HG03066 (cell line): ENCODE measurements at regions not wholly inside any gene's neighbourhood (a gene's known extent, or its start where the extent isn't known, plus 50 kb on each side); places are given as distances from the start of the nearest gene placed in this dataset.

Experiments
- ATAC-seq: cut with Tn5 transposase; IDR thresholded peaks from one replicate; pipeline ENCODE4 v1.9.1; 2021; ENCODE audit warnings: low read depth; ENCODE audit not compliant: unreplicated experiment

DNA sequence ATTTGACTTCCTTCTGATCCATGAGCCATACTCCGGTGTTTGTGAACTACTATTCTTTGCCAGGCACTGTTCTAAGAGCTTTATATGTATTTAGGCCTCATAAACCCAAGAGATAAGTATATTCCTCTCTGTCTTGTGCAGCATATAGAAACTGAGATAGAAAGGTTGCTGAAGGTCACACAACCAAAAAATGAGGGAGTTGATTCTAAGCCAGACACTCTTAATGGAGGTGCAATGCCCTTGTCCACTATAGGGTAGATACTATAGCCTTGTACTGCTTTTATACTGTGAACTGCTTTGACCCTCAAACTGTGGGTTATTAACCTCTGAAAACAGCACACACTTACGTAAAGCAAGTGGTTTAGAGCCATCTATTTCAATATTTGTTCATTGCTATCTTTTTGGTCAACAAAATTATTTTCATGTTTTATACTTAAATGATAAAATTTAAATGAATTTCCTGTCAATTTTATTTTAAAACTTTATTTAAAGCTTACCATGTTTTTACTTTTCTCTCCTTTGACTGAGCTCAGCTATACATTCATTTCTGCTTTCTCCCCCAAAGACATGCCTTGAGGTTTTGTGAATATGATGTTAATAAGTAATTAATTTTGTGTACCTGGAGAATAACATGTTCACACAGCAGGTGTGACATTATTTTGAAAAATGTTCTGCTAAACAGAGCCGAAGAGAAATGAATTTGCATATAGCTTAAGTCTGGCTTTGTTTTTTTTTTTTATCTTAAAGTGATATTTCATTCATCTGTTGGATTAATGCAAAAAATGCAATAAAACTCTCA is 687.3 kb downstream of the DNAJB9 start:
- ATAC-seq = peak; percentile 32

DNA sequence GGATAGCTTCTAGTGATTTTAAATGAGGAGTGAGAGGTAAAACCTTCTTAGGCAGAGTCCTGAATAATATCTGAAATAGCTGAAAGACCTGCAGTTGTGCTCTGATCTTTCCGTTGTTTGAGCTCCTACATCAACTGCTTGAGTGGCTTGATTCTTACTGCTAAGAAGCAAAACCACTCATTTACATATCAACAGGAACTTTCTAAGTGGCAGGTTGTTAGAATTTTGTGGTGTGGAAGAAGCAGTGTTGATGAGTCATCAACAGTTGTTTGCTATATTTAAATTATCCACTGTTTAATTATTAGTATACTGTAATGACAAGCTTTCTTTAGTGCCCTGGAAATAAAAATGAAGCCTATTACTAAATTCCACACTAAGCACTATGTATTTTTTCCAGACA is 689.5 kb downstream of the DNAJB9 start:
- ATAC-seq = peak; percentile 79

DNA sequence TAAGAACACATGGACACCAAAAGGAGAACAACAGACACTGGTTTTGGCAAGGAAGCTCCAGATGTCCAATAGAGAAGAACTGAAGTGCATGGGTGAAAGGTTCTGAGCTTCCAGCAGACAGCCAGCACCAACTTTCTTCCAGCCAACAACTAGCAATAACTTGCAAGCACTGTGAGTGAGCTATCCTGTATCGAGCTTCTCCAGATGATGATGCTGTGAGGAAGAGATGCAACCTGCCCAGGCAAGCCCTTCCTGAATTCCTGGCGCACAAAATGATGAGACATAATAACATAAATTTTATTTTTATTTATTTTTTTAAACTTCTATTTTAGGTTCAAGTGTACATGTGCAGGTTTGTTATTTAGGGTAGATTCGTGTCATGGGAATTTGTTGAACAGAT is 692.1 kb downstream of the DNAJB9 start:
- no peak for ATAC-seq

DNA sequence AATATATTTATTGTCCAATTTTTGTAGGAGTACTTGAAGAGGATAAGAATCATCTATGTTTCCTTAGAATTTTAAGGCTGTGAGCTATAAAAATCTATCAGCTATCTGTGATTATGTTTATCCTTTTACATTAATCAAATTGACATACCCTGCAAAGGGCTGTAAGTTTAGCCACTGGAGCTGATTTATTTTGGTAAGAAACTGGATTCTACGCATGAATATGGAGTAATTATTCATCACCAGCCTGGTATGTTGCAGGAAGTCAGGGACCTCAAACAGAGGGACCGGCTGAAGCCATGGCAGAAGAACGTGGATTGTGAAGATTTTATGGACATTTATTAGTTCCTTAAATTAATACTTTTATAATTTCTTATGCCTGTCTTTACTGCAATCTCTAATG is 696.9 kb downstream of the DNAJB9 start:
- no peak for ATAC-seq

DNA sequence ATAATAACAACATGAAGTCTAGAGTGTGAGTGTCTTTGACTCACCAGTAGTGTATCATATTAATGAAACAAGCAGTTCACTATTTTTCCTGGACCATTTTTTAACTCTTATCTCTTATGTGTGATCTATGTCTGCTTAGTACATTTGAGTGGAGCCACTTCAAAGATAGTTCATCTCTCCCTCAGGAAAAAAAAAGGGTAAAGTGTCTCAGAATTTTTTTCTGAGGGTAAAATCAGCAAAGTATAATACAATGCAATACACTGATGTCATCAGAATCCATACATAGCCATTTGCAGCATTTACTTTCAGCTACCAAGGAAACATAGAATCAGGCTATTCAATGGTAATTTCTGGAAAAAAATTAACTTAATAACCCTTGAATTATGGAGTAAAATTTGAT is 706.7 kb downstream of the DNAJB9 start:
- ATAC-seq = no peak

DNA sequence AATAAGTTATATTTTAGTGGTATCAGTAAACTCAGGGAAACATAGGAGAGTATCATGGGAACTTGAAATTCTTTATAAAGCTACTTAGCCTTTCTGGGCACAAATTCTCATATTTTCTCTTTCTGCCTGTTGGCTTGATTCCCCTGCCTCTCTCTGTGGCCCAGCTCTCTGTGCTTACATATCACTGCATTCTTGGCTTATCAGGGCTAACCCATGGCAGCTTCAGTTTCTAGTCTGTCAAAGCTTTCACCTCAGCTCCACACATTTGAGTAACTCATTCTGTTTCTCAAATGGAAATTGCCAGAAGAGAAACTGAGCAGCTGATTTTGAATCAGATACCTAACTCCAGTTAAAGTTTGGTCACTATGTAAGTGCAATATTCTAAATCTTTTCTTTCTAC is 713.1 kb downstream of the DNAJB9 start:
- no peak for ATAC-seq

DNA sequence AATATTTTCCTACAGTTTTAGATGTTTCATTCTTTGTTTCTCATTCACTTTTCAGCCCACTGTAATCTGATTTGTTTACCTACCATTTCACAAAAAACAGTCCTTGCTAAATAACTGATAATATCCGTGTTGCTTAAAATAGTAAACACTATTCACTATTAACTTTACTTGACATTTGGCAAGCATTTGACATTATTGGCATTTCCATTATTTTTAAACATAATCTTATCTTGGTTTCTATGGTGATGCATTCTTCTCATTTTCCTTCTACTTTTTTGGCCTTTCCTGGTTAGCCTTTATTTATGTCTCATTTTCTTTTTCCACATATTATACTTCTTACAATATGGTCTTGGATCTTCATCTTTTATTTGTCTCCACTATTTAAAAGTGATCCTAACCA is 715.3 kb downstream of the DNAJB9 start:
- ATAC-seq = no peak

DNA sequence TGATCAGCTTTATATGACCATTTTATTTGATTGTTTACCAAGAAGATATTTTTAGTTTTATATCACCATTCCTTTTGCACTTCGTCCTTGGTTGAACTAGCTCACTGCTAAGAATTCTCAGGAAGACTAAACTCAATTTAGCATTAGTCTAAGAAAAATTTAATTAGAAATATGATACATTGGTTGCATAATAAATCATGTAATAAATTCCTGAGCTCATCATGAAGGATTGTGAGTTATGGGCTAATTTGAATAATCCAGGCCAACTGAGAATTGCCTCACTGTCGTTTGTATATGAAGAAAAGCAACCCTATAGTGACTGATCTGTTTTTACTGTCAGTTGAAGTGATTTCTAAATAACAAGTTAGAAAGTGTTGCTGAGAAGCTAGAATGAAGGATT is 725.5 kb downstream of the DNAJB9 start:
- ATAC-seq = no peak

DNA sequence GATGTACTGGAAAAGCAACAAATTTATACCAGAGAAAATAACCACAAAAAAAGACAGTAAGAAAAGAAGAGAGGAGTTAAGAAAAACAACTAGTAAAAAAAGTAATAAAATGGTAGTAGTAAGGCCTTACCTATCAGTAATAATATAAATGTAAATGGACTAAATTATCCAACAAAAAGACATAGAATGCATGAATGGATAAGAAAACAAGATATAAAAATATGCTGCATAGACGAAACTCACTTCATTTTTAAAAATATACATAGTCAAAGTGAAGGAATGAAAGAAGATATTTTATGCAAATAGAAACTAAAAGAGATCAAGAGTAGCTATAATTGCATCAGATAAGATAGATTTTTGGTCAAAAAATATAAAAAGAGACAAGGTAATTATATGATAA is 739.1 kb downstream of the DNAJB9 start:
- ATAC-seq = no peak

DNA sequence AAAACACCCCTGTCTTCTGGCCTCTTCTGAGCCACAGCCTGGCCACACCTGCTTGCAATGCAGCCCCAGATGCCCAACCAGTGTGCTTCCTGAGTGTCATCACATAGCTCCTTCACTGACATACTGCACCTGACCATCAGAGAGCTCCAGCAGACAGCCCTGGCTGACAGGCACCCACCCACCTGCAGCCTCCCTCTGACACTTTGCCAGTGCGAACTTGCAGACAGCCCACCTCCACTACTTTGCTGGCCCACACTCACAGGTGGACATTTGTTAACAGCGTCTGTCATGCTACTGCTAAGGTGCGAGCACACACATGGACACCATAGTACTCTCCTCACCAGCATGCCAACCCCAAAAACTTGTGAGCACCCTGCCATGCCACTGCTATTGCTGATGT is 740.1 kb downstream of the DNAJB9 start:
- ATAC-seq = no peak

DNA sequence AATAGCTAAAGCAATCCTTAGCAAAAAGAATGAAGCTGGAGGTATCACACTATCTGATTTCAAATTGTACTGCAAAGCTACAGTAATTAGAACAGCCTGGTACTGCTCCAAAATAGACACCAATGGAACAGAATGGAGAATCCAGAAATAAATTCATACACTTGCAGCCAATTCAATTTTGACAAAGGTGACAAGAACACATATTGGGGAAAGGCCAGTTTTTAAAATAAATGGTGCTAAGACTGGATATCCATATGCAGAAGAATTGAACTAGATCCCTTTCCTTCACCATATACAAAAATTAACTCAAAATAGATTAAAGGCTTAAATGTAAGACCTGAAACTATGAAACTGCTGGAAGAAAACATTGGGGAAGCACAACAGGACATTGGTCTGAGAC is 748.5 kb downstream of the DNAJB9 start:
- ATAC-seq = no peak

DNA sequence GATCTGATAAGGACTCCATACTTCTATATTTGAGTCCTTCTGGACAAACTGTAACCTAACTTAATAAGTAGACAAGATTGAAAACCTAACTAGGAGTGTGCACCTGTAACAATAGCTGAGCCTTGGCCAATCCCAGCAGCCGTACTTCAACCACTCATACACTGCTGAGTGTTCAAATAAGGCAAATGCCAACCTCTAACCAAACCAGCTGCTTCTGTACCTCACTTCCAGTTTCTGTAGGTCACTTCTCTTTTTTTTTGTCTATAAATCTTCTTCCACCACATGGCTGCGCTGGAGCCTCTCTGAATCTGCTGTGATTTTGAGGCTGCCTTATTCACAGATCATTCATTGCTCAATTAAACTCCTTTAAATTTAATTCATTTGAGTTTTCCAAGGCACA is 753.2 kb downstream of the DNAJB9 start:
- ATAC-seq = no peak

DNA sequence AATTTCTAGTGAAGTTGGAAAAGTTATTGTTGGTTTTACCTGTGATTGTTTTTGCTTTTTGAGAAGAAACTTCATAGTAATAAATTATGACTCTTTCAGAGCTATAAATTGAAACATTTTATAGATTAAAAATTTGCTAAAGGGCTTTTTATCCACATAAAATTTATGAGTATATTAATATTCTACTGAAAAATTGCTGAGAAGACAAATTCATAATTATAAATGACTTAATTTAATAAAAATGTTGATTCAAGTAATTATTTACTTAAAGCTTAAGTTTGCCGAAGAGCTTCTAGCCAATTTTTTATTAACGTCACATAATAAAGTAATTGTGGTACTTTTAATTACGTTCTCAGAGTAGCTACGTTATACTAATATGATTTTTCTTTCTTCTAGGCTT is 761.7 kb downstream of the DNAJB9 start:
- ATAC-seq = no peak

DNA sequence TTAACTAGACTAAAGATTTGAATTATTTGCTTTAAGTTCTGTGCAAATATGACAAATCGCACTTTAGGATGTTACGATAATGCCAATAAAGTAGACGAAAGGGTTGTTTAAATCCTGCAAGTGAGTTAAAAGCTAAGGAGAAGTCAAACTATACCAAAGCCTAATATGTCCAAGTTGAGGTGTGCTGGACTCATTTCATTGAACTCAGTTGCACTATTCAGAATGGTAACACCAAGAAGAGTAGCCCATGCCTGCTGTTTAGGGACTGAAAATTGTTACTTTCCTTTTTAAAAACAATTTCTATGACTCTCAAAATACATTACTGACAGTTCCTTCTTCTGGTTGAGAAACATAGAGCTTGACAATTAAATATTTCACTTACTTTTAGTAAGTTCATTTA is 766.3 kb downstream of the DNAJB9 start:
- ATAC-seq = no peak

DNA sequence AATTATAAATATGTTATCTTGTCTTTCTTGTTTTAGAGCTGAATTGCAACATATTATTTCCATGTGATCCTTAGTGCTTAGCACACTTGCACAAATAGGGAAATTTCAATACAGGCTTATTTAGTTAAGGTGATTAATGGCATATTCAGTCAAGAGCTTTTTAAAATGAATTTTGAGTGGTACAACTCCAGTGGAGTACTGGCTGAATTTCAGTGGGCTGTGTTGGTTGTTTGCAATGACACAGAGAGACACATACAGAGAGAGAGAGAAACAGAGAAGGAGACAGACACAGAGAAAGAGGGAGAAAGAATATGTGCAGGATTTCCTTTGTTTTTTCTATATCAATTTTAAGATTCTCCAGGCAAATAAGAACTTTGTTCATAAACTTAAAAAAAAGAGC is 766.9 kb downstream of the DNAJB9 start:
- ATAC-seq = no peak

DNA sequence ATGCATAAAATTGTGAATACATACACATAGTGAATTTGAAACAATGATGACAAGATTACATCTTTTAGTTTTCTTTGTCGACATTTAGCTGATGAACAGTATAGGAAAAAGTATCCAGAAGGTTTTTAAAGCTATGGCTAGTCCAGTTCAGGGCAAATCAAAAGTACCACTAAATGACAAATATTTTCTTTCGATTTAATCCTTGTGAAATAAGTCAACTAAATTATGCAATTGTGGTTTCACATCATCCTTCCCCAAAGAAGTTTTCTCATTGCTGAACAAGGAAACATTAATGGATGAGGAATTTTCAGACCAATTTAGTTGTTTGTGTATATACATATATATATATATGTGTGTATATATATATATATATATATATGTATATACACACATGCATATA is 774.0 kb downstream of the DNAJB9 start:
- no peak for ATAC-seq

DNA sequence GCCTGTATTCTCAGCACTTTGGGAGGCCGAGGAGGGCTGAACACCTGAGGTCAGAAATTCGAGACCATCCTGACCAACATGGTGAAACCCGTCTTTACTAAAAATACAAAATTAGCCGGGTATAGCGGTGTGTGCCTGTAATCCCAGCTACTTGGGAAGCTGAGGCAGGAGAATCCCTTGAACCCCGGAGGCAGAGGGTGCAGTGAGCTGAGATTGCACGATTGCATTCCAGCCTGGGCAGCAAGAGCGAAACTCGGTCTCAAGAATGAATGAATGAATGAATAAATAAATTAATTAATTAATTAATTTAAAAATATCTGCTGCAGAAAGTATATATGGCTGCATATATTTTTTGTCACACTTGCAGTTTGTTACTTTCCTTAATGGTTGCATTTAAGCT is 781.8 kb downstream of the DNAJB9 start:
- ATAC-seq = no peak

DNA sequence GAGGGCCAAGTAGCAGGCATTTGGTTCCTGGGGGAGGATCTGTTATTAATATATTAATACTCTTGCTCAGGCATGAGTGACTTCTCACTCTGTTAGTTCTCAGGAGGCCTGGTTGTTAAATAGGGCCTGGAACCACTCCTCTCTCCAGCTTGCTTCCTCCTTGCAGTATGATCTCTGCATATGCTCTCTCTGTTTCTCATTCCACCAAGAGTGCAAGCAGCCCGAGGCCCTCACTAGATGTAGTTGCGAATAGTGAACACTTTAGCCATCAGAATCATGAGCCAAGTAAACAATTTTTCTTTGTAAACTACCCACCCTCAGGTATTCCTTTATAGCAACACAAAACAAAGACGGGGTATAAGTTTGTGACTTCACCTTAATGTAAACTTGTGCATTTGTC is 784.3 kb downstream of the DNAJB9 start:
- no peak for ATAC-seq

DNA sequence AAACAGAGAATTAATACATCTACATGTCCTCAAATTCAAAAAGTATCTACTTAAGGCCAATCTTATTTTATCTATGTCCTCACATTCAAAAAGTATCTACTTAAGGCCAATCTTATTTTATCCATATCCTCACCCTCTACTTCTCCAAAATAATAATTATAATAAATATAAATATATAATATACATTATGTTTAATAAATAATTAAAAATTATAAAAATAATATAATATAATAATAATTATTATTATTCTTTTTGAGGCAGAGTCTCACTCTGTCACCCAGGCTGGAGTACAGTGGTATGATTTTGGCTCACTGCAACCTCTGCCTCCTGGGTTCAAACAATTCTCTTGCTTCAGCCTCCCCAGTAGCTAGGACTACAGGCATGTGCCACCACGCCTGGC is 784.9 kb downstream of the DNAJB9 start:
- ATAC-seq = no peak

DNA sequence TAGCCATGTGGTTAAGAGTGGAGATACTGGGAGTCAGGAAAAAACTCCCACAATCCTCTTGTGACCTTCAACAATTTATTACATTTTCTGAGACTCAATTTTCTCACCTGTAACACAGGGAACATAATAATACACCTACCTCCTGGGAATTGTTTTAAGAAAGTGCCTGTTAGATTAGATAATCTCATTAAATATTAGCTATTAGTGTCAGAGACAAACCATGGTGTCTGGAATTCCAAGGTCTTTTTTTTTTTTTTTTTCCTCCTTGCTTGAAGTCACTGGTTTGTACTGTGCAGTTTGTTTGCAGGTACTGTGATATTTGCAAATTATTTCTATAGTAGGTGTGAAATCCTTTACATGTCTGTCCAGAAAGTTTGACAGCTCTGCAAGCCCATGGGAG is 806.1 kb downstream of the DNAJB9 start:
- no peak for ATAC-seq

DNA sequence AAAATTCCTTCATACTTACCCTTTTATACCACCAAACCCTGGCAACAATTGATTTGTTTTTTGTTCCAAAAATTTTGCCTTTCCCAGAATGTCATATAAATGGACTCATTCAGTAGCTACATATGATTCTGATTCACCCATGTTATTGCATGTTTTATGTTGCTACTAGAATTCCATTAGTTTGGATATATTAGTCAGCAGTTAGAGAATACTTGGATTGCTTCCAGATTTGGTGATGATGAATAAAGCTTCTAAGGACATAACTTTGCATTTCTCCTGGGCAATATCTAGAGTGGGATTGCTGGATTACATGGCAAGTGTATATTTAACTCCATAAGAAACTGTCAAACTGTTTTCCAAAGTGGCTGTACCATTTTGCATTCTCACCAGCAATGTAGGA is 806.9 kb downstream of the DNAJB9 start:
- ATAC-seq = no peak

DNA sequence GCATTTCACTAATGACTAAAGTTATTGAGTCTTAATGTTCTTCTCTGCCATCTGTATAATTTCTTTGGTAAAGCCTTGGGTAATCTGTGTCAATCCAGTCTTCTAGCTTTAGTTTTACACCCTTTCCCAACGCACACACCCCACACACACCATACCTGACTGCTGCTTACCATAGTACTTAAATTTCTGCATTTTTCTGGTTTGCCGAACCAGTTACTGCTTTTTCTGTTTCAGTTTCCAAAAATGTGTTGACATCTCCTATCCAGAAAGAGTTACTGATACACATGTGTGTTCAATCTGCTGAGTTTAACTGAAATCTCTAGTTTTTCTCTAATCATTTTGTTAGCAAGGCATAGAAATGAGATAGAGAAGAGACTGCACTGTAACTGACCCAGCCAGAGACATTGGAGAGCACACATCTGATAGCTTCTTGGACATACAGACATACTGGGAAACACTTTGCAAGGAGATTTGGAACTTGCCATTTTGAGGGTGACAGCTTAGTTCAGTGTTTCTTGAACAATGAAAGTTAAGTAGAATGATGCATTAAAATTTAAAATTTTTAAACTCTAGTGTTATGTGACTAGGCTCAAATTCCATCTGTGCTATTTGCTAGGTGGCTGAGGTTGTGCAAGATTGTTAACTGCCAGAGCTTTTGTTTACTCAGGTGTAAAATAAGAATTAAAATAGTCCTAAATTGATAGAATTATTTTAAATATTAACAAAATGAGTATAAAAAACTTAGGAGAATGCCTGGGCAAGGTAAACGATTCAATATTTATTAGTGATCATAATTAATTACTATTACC is 807.6 kb downstream of the DNAJB9 start:
- ATAC-seq = no peak
